Esophagus squamous epithelium (tissue), 5 donors: ENCODE measurements at regions not wholly inside any gene's neighbourhood (a gene's known extent, or its start where the extent isn't known, plus 50 kb on each side); places are given as distances from the start of the nearest gene placed in this dataset.

Experiments used
- DNase-seq: peaks from one replicate; lab custom pipeline; 2025; lab: John Stamatoyannopoulos, UW
- H3K27ac ChIP-seq, 4 donors: fragments of 200-600 bp; sonication (generic); one replicate each; pipeline ENCODE4 v1.5.1; 2016 to 2019; ENCODE audit warnings: mild to moderate bottlenecking in 1 of 4
- H3K27me3 ChIP-seq, 4 donors: fragments of 200-600 bp; sonication (generic); 1 replicate in 3 of 4; 2 replicates in 1 of 4; pipeline versions ENCODE4 v1.5.1 to v1.6.0; 2017 to 2021; ENCODE audit warnings: antibody characterized with exemption in 1 of 4
- H3K36me3 ChIP-seq, 3 donors: fragments of 200-600 bp; sonication (generic); one replicate each; pipeline ENCODE4 v1.5.1; 2016 to 2019
- H3K4me1 ChIP-seq, 3 donors: fragments of 200-600 bp; sonication (generic); one replicate each; pipeline ENCODE4 v1.5.1; 2017 to 2019
- H3K4me3 ChIP-seq, 4 donors: fragments of 200-600 bp; sonication (generic); 1 replicate in 3 of 4; 2 replicates in 1 of 4; pipeline ENCODE4 v1.5.1; 2016 to 2019; ENCODE audit warnings: mild to moderate bottlenecking in 2 of 4, moderate library complexity in 1 of 4
- H3K9me3 ChIP-seq, 3 donors: fragments of 200-600 bp; sonication (generic); one replicate each; pipeline ENCODE4 v1.5.1; 2016 to 2019
- POLR2A ChIP-seq, 4 donors: fragments of 450-650 bp; IDR thresholded peaks; one replicate each; pipeline ENCODE4 v1.6.1; 2017; ENCODE audit warnings: antibody characterized with exemption in 4 of 4, mild to moderate bottlenecking in 4 of 4, moderate library complexity in 3 of 4
- WGBS, 2 donors: methylation state at CpG; one replicate each; pipeline ENCODE4 v1.1.5; 2018; 5-methylcytosine and 5-hydroxymethylcytosine counted together
- intact Hi-C: fragments of 100-400 bp; cut with DNase I; formaldehyde crosslinking; loops from one replicate; pipeline ENCODE4 v1.15.0; 2022
- TF ChIP-seq, protein P1 (sequence below), 6 experiments: fragments of 450-650 bp in 4 of 6; fragments of 200-600 bp in 2 of 6; sonication (generic) in 2 of 6; IDR thresholded peaks; one replicate each; pipeline ENCODE4 v1.5.1; 2016 to 2019; ENCODE audit warnings: antibody characterized with exemption in 6 of 6, mild to moderate bottlenecking in 4 of 6, moderate library complexity in 4 of 6
- donor health status: DM: yes; HTN: yes; CAD: no.

DNA sequence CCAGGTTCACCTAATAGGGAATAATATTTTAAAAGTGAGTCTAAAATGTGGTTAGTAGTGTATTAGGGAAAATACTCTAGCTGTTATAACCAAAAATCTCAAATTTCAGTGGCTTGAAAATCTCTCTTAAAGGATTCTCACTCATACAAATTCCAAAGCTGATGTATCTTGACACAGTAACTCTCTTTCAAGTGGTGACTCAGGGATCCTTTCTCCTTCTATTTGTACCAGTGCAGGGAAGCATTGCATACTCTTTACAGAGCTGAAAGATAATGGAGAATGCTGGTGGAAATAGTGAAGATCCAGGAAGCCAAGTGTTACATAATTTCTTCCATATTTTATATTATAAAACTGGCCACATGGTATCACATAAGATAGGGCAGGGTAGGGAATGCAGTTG is 560.2 kb upstream of the CDH9 start:
- H3K9me3 ChIP-seq: no peaks in the 10 kb centered on the region
- DNase-seq: no peak
- TF ChIP-seq, protein P1, sequence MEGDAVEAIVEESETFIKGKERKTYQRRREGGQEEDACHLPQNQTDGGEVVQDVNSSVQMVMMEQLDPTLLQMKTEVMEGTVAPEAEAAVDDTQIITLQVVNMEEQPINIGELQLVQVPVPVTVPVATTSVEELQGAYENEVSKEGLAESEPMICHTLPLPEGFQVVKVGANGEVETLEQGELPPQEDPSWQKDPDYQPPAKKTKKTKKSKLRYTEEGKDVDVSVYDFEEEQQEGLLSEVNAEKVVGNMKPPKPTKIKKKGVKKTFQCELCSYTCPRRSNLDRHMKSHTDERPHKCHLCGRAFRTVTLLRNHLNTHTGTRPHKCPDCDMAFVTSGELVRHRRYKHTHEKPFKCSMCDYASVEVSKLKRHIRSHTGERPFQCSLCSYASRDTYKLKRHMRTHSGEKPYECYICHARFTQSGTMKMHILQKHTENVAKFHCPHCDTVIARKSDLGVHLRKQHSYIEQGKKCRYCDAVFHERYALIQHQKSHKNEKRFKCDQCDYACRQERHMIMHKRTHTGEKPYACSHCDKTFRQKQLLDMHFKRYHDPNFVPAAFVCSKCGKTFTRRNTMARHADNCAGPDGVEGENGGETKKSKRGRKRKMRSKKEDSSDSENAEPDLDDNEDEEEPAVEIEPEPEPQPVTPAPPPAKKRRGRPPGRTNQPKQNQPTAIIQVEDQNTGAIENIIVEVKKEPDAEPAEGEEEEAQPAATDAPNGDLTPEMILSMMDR (IDR thresholded peaks at IDR 0.05): no peak
- TF ChIP-seq POLR2A (IDR thresholded peaks at IDR 0.05): no peak
- H3K27me3 ChIP-seq: no peaks in the 10 kb centered on the region
- no peaks in the 10 kb centered on the region for H3K4me1 ChIP-seq
- intact Hi-C loops: no loop called here
- no peak overlapping the region for H3K27ac ChIP-seq
- H3K4me3 ChIP-seq: no peak overlapping the region
- no peaks in the 10 kb centered on the region for H3K36me3 ChIP-seq

DNA sequence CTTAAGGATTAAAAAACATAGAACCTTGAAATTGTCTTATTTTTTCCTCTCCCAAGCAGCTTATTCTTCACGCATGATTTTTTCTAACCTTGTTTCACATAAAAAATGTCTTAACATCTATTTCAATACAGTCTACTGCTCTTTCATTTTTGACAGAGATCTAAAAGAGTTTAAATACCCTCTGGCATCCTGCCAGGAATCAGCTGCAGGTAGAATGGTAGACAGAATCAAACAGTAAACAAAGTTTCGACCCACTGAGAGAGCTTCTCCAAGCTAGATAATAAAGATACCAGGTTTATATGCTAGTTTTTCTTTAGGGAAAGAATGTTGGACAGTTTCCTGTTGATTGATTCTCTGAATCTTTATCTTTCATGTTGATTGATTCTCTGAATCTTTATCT is 555.8 kb upstream of the CDH9 start:
- Histone ChIP-seq H3K4me3 (no peak overlapping the region), H3K27ac (no peak overlapping the region), H3K27me3 (no peaks in the 10 kb centered on the region), H3K36me3 (no peaks in the 10 kb centered on the region), H3K4me1 (no peaks in the 10 kb centered on the region), H3K9me3 (no peaks in the 10 kb centered on the region)
- no peak for TF ChIP-seq POLR2A (IDR thresholded peaks at IDR 0.05)
- TF ChIP-seq, protein P1 (IDR thresholded peaks at IDR 0.05): no peak
- DNase-seq: no peak
- WGBS, 2 donors: 27 to 41% methylated on average over 2 of the region's 2 CpGs
- intact Hi-C loops: no loop called here

DNA sequence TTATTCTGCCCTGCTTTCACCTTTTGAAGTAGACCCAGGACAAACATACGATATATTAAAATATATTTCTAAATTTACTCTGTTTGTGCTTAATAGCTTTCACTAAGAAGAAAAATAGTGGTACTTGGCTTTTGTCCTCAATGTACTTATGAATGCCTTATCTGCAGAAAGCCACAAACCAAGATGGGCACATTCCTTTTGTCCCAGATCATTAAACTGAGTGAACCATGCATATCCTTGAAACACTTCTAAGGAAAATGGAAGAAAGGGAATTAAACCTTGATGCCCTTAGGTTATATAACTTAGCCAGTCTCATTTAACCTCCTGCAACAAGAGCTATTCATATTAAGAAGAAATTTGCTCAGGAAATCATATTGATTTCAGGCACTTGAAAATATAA is 553.8 kb upstream of the CDH9 start:
- Histone ChIP-seq H3K27ac (no peak overlapping the region), H3K9me3 (no peaks in the 10 kb centered on the region), H3K4me3 (no peak overlapping the region), H3K27me3 (no peaks in the 10 kb centered on the region), H3K36me3 (no peaks in the 10 kb centered on the region), H3K4me1 (no peaks in the 10 kb centered on the region)
- TF ChIP-seq, protein P1 (IDR thresholded peaks at IDR 0.05): no peak
- TF ChIP-seq POLR2A (IDR thresholded peaks at IDR 0.05): no peak
- intact Hi-C loops: no loop called here
- DNase-seq: no peak
- 46 to 50% methylated on average over 1 of the region's 1 CpG for WGBS, 2 donors

DNA sequence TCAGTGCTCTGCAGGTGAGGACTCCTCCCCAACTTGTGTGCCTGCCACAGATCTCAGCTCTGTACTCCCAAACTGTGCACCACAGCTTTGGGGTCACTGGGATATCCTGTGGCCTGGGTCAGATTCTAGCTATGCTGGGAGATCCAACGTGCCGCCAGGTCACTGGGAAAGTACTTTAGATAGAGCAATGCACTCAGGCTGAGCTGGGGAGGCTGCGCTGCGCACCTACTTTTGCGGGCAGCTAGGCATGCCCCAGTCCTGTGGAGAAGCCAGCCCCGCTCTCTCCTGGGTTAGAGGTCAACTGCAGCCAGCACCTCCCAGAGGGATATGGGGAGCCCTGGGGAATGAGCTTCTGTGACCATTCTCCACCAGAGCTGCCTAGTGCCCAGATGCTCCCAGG is 552.1 kb upstream of the CDH9 start:
- Histone ChIP-seq H3K9me3 (no peaks in the 10 kb centered on the region), H3K4me1 (no peaks in the 10 kb centered on the region)

DNA sequence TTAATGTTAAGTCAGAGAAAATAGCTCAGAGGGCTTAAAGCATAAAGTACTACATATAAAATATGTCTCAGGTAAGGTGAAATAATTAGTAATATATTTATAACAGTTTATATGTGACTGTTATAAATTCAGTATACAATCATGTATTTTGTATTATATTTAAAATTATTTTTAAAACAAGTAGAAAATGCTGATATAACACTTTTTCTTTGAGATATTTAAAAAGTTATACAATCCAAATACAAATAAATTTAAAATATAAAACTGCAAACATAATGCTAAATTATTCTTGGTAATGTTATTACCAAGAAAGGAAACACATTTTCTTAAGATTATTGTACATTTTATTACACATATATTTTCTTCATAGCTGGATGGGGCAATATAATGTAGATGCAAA is 539.9 kb upstream of the CDH9 start:
- no peaks in the 10 kb centered on the region for H3K4me1 ChIP-seq
- no peaks in the 10 kb centered on the region for H3K36me3 ChIP-seq
- no peak overlapping the region for H3K27ac ChIP-seq
- no peak for DNase-seq
- no peak overlapping the region for H3K4me3 ChIP-seq
- H3K9me3 ChIP-seq: no peaks in the 10 kb centered on the region
- TF ChIP-seq, protein P1 (IDR thresholded peaks at IDR 0.05): no peak
- TF ChIP-seq POLR2A (IDR thresholded peaks at IDR 0.05): no peak
- intact Hi-C loops: no loop called here
- H3K27me3 ChIP-seq: no peaks in the 10 kb centered on the region

More for the DNA sequence above, 552.1 kb upstream of the CDH9 start:
- TF ChIP-seq, protein P1 (IDR thresholded peaks at IDR 0.05): no peak
- no peak for TF ChIP-seq POLR2A (IDR thresholded peaks at IDR 0.05)
- H3K27ac ChIP-seq: no peak overlapping the region
- intact Hi-C loops: no loop called here
- H3K27me3 ChIP-seq: no peaks in the 10 kb centered on the region
- DNase-seq: no peak
- H3K4me3 ChIP-seq: no peak overlapping the region
- H3K36me3 ChIP-seq: no peaks in the 10 kb centered on the region
- WGBS, 2 donors: 83% methylated on average over 2 of the region's 6 CpGs; no CpG with 5 or more reads in 1 of the 2 donors
